NCI-H128 (cell line): ENCODE measurements at regions not wholly inside any gene's neighbourhood (a gene's known extent, or its start where the extent isn't known, plus 50 kb on each side); places are given as distances from the start of the nearest gene placed in this dataset.
"Not testable (repeated sequence)": the region's sequence is repeated elsewhere in the genome, so short reads cannot be mapped to it uniquely, and the experiment has no call there.

Source experiments
- DNase-seq: peaks from one replicate; lab custom pipeline; 2025; ENCODE audit not compliant: unreplicated experiment; lab: John Stamatoyannopoulos, UW

GRCh38 chr7:156547884-156548561, 92.6 kb upstream of the RNF32 start:
- no peak for DNase-seq

- no peak for DNase-seq
Measured at GRCh38 chr7:156545979-156546378, 94.6 kb upstream of the RNF32 start.

- no peak for DNase-seq
Measured at GRCh38 chr7:156544919-156545715, 95.5 kb upstream of the RNF32 start.

- DNase-seq, result no peak
Measured at GRCh38 chr7:156543699-156544598, 96.6 kb upstream of the RNF32 start.

- DNase-seq, result no peak
Measured at GRCh38 chr7:156540619-156541165, 99.9 kb upstream of the RNF32 start.

- DNase-seq, result no peak
Measured at GRCh38 chr7:156539999-156540398, 100.6 kb upstream of the RNF32 start.

GRCh38 chr7:156537006-156537405, 103.6 kb upstream of the RNF32 start:
- DNase-seq, result no peak

GRCh38 chr7:156534925-156535324, 105.6 kb upstream of the RNF32 start:
- no peak for DNase-seq

GRCh38 chr7:156533964-156534363, 106.6 kb upstream of the RNF32 start:
- no peak for DNase-seq

GRCh38 chr7:156533420-156533819, 107.2 kb upstream of the RNF32 start:
- no peak for DNase-seq

GRCh38 chr7:156532016-156532602, 108.5 kb upstream of the RNF32 start:
- no peak for DNase-seq

GRCh38 chr7:156529956-156530355, 110.6 kb upstream of the RNF32 start:
- no peak for DNase-seq

GRCh38 chr7:156527458-156527890, 113.1 kb upstream of the RNF32 start:
- no peak for DNase-seq

- DNase-seq, result no peak
Measured at GRCh38 chr7:156524818-156525597, 115.6 kb upstream of the RNF32 start.

GRCh38 chr7:156523447-156524048, 117.0 kb upstream of the RNF32 start:
- no peak for DNase-seq

GRCh38 chr7:156522801-156523200, 117.8 kb upstream of the RNF32 start:
- no peak for DNase-seq

- DNase-seq, result no peak
Measured at GRCh38 chr7:156519070-156519469, 121.5 kb upstream of the RNF32 start.

- DNase-seq, result no peak
Measured at GRCh38 chr7:156518466-156518865, 122.1 kb upstream of the RNF32 start.

GRCh38 chr7:156517858-156518257, 122.7 kb upstream of the RNF32 start:
- not testable (repeated sequence) for DNase-seq
